ENCODE measurements at regions not wholly inside any gene's neighbourhood (a gene's known extent, or its start where the extent isn't known, plus 50 kb on each side); places are given as distances from the start of the nearest gene placed in this dataset.

- no peak for TF ChIP-seq EZH2 (IDR thresholded peaks at IDR 0.05; ENCODE audit: borderline replicate concordance, low read depth, low read length, poor library complexity, severe bottlenecking)
- TF ChIP-seq CTCF (conservative IDR thresholded peaks at IDR 0.05; ENCODE audit: low read depth, low read length) = no peak
Observed at GRCh38 chr12:59486827-59487226, 109.0 kb upstream of the SLC16A7 start.
